ENCODE measurements at regions not wholly inside any gene's neighbourhood (a gene's known extent, or its start where the extent isn't known, plus 50 kb on each side); places are given as distances from the start of the nearest gene placed in this dataset.
A peak's percentile ranks its signal among the peaks of the same experiment; 100 is the strongest.

DNA sequence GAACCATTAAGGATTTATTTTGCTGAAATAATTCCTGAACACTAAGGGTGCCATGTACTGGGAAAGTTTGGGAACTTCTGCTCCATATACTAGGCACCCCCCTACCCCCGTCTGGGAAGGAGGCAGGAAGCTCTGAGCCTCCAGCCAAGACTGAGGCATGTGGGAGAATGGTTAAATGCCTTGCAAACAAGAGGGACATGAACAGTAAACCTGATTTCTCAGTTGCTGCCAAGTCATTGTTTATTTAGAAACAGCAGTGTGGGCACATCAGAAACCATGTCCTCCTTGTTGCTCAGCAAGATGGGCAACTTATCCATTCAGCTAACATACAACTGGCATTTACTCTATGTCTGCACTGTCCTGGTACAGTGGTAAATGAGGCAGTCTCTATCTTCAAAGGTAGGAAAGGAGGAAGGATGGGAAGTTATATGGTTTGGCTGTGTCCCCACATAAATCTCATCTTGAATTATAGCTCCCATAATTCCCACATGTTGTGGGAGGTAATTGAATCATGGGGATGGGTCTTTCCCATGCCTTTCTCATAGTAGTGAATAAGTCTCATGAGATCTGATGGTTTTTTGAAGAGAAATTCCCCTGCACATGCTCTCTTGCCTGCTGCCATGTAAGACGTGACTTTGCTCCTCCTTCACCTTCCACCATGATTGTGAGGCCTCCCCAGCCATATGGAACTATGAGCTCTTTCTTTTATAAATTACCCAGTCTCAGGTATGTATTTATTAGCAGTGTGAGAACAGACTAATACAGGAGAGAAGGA is 459.1 kb downstream of the MIAT start:
- no peak for DNase-seq (ENCODE audit: low spot score)

GRCh38 chr22:27120036-27120435 is 462.6 kb downstream of the MIAT start:
- DNase-seq (ENCODE audit: low spot score): no peak

DNA sequence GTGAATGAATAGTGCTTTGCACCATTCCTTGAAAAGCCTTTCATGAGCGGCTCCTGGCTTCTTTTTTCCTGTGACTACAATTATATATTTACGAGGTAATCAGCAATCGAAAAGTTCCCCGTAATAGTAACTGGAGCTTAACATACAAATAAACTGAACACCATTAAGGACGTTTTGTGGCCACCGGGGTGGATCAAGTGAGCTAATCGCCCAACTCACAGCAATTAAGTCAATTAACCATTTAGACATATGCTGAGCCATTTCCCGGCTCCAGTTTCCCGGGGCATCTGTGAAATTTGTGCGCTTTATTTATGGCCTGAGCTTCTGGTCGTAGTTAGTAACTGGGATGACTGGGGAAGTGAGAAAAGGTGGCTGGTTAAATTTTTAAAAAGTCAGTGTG is 465.2 kb downstream of the MIAT start:
- DNase-seq (ENCODE audit: low spot score): no peak

DNA sequence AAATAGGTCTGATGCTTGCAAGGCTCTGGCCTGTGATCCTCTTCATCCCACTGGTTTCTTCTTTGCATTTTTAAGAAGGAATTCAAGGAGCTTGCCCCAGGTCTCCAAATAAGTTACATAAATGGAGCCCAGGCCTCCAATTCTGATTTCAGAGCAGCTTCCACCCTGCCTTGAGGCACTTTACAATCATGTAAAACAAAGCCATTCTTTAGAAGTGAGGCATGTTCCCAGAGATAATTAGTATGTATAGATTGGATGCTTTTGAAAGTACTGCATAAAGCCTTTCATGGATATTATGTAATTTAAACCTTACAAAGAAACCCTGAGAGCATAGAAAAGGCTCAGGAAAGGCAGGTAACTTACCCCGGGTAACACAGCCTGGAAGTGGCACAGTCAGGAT is 466.5 kb downstream of the MIAT start:
- DNase-seq (ENCODE audit: low spot score): no peak

- no peak for DNase-seq (ENCODE audit: low spot score)
These were observed 467.1 kb downstream of the MIAT start for GRCh38 chr22:27124351-27124966.

DNA sequence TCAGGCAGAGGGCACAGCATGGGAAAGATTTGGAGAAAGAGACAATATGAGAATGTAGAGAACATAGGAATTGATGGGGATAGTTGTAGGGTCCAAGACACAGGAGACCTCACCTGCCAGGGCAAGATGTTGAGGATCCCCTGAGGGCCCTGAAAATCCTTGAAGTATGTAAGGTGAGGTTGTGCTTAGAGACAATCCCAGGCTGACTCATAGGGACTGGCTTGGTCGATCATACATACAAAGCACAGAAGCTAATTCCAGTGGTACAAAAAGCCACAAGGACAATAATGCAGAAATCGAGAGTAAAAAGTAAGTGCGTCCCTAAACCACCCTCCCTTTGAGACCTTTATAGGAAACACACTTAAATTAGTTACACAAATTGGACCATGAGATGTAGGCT is 468.2 kb downstream of the MIAT start:
- DNase-seq (ENCODE audit: low spot score): no peak

GRCh38 chr22:27127911-27128310 is 470.5 kb downstream of the MIAT start:
- no peak for DNase-seq (ENCODE audit: low spot score)

GRCh38 chr22:27128461-27129085 is 471.2 kb downstream of the MIAT start:
- DNase-seq (ENCODE audit: low spot score): no peak

GRCh38 chr22:27129266-27129665 is 471.9 kb downstream of the MIAT start:
- DNase-seq (ENCODE audit: low spot score): peak; percentile 55

DNA sequence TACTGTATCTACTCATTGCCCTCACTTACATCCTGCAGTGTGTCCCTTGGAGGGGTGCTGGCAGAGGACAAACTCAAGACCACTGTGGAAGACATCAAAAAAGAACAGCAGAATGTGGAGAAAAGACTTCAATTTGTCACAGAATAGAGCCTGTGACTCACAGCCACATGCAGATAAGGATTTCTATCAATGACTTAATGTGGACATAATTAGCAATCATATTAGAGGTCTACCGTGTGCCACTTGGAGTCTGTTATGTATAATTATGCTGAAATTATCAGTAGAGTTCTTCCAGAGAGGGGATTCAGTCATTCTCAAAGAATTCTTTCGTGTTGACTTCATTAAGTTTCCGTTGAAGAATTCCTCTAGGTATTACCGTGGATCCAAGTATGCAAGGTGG is 473.5 kb downstream of the MIAT start:
- no peak for DNase-seq (ENCODE audit: low spot score)

- DNase-seq (ENCODE audit: low spot score): no peak
These were observed 474.0 kb downstream of the MIAT start for GRCh38 chr22:27131346-27131745.

DNA sequence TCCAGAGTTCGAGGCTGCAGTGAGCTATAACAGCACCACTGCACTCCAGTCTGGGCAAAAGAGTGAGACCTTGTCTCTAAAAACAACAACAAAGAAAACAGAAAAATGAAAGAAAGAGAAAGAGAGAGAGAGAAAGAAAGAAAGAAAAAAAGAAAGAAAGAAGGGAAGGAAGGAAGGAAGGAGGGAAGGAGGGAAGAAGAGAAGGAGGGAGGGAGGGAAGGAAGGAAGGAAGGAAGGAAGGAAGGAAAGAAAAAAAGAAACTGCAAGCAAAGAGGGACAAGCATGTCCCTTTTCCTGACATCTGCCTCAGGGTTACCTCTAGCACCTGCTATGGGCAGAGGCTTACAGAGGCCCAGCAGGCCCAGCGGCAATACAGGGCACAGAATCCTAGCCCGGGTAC is 475.0 kb downstream of the MIAT start:
- DNase-seq (ENCODE audit: low spot score): no peak

- no peak for DNase-seq (ENCODE audit: low spot score)
These were observed 475.6 kb downstream of the MIAT start for GRCh38 chr22:27133019-27133431.

DNA sequence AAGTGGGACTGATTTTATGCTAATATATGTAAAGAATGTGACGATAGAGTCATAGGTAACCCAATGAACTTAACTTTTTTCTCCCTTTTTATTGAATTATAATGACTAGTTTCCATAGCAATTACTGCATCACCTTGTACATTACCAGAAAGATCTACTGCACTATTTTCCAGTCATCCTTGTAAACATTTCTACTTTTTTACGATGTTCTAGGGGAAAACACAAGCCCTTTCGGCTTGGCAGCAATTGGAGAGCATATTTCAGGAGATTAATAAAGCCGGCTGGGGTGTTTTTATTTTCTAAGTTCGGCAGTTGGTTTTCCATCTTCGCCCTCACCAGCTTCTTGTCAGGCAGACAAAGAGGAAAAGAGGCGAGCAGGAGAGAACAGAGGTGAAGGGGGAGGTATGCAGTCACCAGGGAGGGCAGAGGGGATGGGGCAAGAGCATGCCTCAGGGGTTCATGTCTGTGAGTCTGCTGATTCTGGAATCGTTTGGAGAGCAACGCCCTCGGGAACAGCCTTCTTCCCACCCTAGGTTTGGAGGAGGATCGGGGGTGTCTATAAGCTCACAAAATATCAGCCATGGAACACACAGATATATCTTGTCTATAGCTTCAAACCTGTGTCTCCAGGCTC is 476.4 kb downstream of the MIAT start:
- no peak for DNase-seq (ENCODE audit: low spot score)

DNA sequence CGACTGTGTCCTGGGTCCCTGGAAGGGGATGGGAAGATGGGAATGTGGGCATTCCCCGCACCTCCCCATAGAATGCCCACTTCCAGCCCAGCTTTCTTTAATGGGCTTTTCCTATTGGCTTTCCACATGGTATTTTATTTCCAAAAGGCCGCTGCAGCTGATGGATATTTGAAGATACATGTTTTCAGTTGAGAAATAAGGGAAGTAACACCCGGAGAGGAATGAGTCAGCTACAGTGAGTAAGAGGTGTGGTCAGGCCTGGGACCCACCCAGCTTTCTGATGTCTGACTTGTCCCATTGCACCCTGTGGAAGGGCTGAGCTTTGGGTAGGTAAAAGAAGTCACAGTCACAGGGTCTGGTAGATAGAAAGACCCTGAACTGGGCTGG is 476.9 kb downstream of the MIAT start:
- DNase-seq (ENCODE audit: low spot score): peak; percentile 62

GRCh38 chr22:27135031-27135981 is 477.9 kb downstream of the MIAT start:
- DNase-seq (ENCODE audit: low spot score): no peak

DNA sequence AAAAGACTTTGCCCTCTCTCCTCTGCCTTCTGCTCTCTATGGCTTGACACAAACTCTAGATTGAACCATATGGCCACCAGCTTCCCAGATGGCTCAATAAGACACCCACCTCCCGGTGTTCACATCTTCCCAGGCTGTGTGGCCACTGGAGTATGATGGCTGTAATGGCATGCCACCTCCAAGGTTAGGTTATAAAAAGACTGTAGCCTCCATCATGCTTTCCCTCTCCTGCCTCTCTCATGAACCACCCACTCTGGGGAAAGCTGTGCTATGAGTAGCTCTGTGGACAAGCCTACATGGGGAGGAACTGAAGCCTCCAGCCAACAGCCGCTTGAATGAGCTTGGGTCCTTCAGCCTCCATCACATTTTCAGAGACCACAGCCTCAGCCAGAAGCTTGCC is 479.2 kb downstream of the MIAT start:
- DNase-seq (ENCODE audit: low spot score): no peak

DNA sequence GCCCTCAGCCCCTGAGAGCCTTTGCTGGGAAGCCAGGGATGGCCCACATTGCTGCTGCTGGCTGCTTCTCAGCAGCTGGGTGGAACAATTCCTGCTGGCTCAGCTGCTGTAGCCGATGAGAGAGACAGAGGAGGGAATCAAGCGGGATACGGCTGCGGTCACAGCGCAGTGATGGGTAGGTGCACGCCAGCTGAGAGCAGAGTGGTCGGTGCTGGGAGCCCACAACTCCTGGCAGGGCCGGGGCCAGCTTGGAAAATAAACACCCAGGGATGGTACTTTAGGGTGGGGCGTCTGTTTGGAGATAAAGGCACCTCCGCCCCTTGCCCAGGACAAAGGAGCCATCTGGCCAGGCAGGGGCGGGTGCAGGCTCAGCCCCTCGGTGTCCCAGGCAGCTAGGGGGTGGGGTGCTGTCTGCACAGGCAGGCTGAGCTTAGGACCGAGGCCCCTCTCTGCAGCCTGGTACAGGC is 480.5 kb downstream of the MIAT start:
- no peak for DNase-seq (ENCODE audit: low spot score)

DNA sequence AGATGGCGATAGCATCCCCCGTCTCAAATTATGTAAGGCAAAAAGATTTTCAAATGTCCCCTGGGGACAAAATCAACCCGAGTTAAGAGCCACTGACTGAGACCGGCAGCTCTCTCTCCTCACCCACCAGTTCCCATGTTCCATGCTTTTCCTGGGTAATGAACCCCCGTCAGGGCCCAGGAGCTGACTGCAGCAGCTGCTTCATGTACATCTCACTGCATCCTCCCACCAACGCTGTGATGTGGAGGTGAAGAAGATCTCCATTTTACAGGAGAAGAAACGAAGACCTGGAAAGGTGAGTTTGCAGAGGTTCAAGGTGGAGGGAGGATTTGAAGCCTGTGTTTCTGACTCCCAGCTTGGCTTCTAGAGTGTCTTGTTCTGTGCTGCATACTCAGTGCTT is 481.1 kb downstream of the MIAT start:
- no peak for DNase-seq (ENCODE audit: low spot score)

DNA sequence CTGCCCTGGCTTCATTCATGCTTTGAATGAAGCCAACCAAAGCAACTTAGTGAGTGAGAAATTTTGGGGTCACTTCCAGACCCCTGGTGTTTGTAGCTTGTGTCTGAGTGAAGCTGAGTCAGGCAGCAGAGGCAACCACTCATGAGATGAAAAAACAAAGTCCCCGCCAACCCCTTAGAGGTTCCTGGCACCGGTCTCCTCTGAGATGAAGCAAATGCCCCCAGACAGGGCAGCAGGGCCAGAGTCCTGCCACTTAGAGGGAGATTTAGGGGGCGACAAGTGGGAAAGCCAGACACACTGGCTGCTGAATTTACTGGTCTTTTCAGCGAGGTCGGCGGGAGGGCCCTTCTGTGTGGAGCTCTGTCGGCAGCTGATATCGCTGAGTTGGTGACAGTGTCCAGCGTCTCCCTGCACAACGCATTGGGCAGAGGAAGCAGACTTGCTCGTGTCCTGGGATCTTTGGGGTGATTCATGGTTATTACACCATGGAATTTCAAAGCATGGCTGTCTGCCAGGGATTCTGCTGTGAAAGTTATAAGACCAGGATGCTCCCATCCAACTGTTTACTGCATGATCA is 482.6 kb downstream of the MIAT start:
- no peak for DNase-seq (ENCODE audit: low spot score)

DNA sequence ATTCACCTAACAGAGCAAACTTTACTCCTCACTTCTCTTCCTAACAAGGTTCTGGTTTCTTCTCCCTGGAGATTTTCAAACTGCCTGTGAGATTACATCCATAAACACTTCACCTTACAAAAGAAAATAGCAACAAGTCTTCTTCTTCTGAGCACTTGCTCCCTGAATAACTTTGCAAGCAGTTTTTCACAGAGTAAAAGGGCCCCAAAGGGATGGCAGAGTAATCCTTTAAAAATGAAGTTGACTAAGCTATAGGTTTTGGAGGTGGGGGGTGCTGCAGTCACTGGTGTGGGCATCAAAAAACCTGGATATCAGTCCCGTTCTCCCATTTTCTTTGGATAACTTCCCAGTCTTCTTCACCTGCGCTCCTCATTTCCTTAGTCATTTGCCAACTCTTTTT is 484.9 kb downstream of the MIAT start:
- no peak for DNase-seq (ENCODE audit: low spot score)

All from activated CD4-positive, alpha-beta T cell treated with anti-CD3 and anti-CD28 coated beads, Interleukin-2, Interleukin-4, amounts not matched to agents 100 ng/mL and 50 ng/mL, durations not matched to agents 16 hours and 8 hours (primary cell).